Keratinocyte (primary cell): ENCODE measurements at regions not wholly inside any gene's neighbourhood (a gene's known extent, or its start where the extent isn't known, plus 50 kb on each side); places are given as distances from the start of the nearest gene placed in this dataset.

Experiments
- DNase-seq: peaks from one replicate; pipeline ENCODE4 v3.0.0-alpha.2; 2011; ENCODE audit warnings: low read depth, missing footprints, low spot score
- FAIRE-seq: peaks from 2 replicates; lab custom pipeline; 2011; peaks lifted over from hg19 to GRCh38; lab: Jason Lieb, UNC
- H2AFZ ChIP-seq: 2 replicates; pipeline ENCODE4 v1.6.0; 2012; ENCODE audit warnings: low read length, control low read depth, inconsistent platforms; ENCODE audit not compliant: control insufficient read depth
- H3K27ac ChIP-seq: 2 replicates; pipeline ENCODE4 v1.5.1; 2011; ENCODE audit warnings: low read length; ENCODE audit not compliant: control insufficient read depth, insufficient read depth
- H3K27me3 ChIP-seq: 3 replicates; pipeline ENCODE4 v1.6.0; 2011; ENCODE audit warnings: low read length; ENCODE audit not compliant: control insufficient read depth, insufficient read depth; ENCODE audit errors: extremely low read depth
- H3K36me3 ChIP-seq, 2 experiments: 2 replicates in 1 of 2; 3 replicates in 1 of 2; pipeline ENCODE4 v1.5.1; 2011; ENCODE audit warnings: low read length in 2 of 2, mild to moderate bottlenecking in 1 of 2; ENCODE audit not compliant: control insufficient read depth in 2 of 2, insufficient read depth in 2 of 2; ENCODE audit errors: extremely low read depth in 1 of 2
- H3K4me1 ChIP-seq: 3 replicates; pipeline ENCODE4 v1.5.1; 2011; ENCODE audit warnings: low read length; ENCODE audit not compliant: control insufficient read depth, insufficient read depth; ENCODE audit errors: extremely low read depth
- H3K4me2 ChIP-seq: 3 replicates; pipeline ENCODE4 v1.6.0; 2011; ENCODE audit warnings: low read depth, low read length; ENCODE audit not compliant: control insufficient read depth, insufficient read depth; ENCODE audit errors: extremely low read depth
- H3K4me3 ChIP-seq, 3 experiments: fragments of 200-600 bp in 1 of 3; sonication (generic) in 1 of 3; 2 replicates in 2 of 3; 3 replicates in 1 of 3; pipeline ENCODE4 v1.5.1; 2011 to 2016; ENCODE audit warnings: low read length in 3 of 3, mild to moderate bottlenecking in 3 of 3, control low read depth in 2 of 3, inconsistent platforms in 1 of 3, low read depth in 1 of 3, mixed read lengths in 1 of 3, mixed run types in 1 of 3, moderate library complexity in 1 of 3; ENCODE audit not compliant: control insufficient read depth in 2 of 3, insufficient read depth in 2 of 3; ENCODE audit errors: extremely low read depth in 1 of 3
- H3K79me2 ChIP-seq: 2 replicates; pipeline ENCODE4 v1.6.0; 2012; ENCODE audit warnings: low read length; ENCODE audit not compliant: control insufficient read depth, insufficient read depth
- H3K9ac ChIP-seq: 3 replicates; pipeline ENCODE4 v1.6.0; 2011; ENCODE audit warnings: low read length; ENCODE audit not compliant: control insufficient read depth, insufficient read depth; ENCODE audit errors: extremely low read depth
- H3K9me1 ChIP-seq: 3 replicates; pipeline ENCODE4 v1.6.0; 2011; ENCODE audit warnings: low read length; ENCODE audit not compliant: control insufficient read depth, insufficient read depth; ENCODE audit errors: extremely low read depth
- H3K9me3 ChIP-seq: 2 replicates; pipeline ENCODE4 v1.5.1; 2012; ENCODE audit warnings: low read depth, low read length; ENCODE audit not compliant: control insufficient read depth
- H4K20me1 ChIP-seq: 3 replicates; pipeline ENCODE4 v1.6.0; 2011; ENCODE audit warnings: low read length; ENCODE audit not compliant: control insufficient read depth, insufficient read depth; ENCODE audit errors: extremely low read depth
- EZH2 ChIP-seq: IDR thresholded peaks from one replicate; pipeline ENCODE4 v1.6.1; 2012; ENCODE audit warnings: inconsistent platforms, mild to moderate bottlenecking, low read length, moderate library complexity
- dilution Hi-C: fragments of 300-500 bp; cut with MboI; formaldehyde crosslinking; loops from one replicate; pipeline ENCODE4 v1.7.0; 2020; ENCODE audit warnings: low sequenced_read_pairs; ENCODE audit not compliant: extremely low pct_ligation_motif_present
- TF ChIP-seq, protein P1 (sequence below), 3 experiments: IDR thresholded peaks in 1 of 3; conservative IDR thresholded peaks in 1 of 3; optimal IDR thresholded peaks in 1 of 3; 2 replicates in 2 of 3; 3 replicates in 1 of 3; pipeline versions ENCODE3 to v1.5.1; 2011; ENCODE audit warnings: low read length in 3 of 3, mild to moderate bottlenecking in 3 of 3, moderate library complexity in 2 of 3, control low read depth in 1 of 3, inconsistent platforms in 1 of 3; ENCODE audit not compliant: insufficient read depth in 2 of 3; ENCODE audit errors: extremely low read depth in 1 of 3

DNA sequence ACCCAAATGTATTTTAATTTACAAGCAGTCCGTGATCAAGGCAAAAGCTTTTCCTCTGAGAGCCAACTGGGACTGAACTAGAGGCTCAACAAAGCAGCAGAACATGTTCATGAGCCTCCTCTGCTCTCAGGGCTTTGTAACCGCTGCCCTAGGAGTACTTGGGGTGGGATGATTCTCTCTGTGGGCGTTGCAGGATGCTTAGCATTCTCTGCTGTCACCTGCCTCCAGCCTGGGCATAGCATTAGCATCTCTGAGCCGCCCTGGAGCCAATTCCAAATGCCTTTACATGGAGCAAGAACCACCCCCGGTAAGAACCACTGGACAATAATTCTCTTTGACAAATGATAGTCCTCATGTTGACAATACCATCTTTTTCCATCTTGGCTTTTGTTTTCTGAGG, 237.6 kb upstream of the CDH4 start:
- TF ChIP-seq, protein P1, sequence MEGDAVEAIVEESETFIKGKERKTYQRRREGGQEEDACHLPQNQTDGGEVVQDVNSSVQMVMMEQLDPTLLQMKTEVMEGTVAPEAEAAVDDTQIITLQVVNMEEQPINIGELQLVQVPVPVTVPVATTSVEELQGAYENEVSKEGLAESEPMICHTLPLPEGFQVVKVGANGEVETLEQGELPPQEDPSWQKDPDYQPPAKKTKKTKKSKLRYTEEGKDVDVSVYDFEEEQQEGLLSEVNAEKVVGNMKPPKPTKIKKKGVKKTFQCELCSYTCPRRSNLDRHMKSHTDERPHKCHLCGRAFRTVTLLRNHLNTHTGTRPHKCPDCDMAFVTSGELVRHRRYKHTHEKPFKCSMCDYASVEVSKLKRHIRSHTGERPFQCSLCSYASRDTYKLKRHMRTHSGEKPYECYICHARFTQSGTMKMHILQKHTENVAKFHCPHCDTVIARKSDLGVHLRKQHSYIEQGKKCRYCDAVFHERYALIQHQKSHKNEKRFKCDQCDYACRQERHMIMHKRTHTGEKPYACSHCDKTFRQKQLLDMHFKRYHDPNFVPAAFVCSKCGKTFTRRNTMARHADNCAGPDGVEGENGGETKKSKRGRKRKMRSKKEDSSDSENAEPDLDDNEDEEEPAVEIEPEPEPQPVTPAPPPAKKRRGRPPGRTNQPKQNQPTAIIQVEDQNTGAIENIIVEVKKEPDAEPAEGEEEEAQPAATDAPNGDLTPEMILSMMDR (optimal IDR thresholded peaks at IDR 0.05 in 1 of 3, IDR thresholded peaks at IDR 0.05 in 1 of 3, conservative IDR thresholded peaks at IDR 0.05 in 1 of 3; ENCODE audit: extremely low read depth in 1 of 3, insufficient read depth in 2 of 3, low read length in 3 of 3), result no peak
- TF ChIP-seq EZH2, result no peak
- dilution Hi-C loops, result no loop called here
- Histone ChIP-seq H3K9ac (no peak overlapping the region), H3K4me3 (no peak overlapping the region), H3K4me2 (no peak overlapping the region), H3K4me1 (no peaks in the 10 kb centered on the region), H3K79me2 (no peaks in the 10 kb centered on the region), H3K36me3 (no peaks in the 10 kb centered on the region), H4K20me1 (no peaks in the 10 kb centered on the region), H3K9me1 (no peaks in the 10 kb centered on the region), H3K27me3 (peaks cover 11% of the 10 kb centered on the region), H2AFZ (no peak overlapping the region), H3K9me3 (peaks cover 4% of the 10 kb centered on the region), H3K27ac (no peak overlapping the region)
- no peak for DNase-seq
- FAIRE-seq, result no peak

DNA sequence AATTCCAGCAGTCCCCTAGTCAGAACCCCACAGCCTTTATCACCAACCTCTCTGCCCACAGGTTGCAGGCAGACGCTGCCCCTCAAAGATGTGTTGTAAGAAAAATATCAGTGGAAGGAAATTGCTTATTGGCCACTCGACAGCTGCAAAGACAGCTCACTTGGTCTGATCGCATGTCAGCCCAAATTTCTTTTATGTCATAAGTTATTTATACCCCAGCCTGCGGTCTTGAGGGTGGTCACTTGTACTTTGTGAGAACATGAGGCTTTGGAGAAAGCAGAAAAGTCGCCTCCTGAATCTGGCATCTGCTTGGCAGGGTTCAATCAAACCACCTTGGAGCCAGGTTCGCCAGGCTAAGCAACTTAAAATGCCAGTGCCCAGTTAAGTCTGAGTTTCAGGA, 236.5 kb upstream of the CDH4 start:
- no peak overlapping the region for H2AFZ ChIP-seq
- H3K27me3 ChIP-seq, result peaks cover 11% of the 10 kb centered on the region
- TF ChIP-seq EZH2, result no peak
- TF ChIP-seq, protein P1 (optimal IDR thresholded peaks at IDR 0.05 in 1 of 3, IDR thresholded peaks at IDR 0.05 in 1 of 3, conservative IDR thresholded peaks at IDR 0.05 in 1 of 3; ENCODE audit: extremely low read depth in 1 of 3, insufficient read depth in 2 of 3, low read length in 3 of 3), result no peak
- dilution Hi-C loops, result no loop called here
- H4K20me1 ChIP-seq, result no peaks in the 10 kb centered on the region
- no peaks in the 10 kb centered on the region for H3K9me1 ChIP-seq
- H3K36me3 ChIP-seq, result no peaks in the 10 kb centered on the region
- H3K4me3 ChIP-seq, result no peak overlapping the region
- H3K9ac ChIP-seq, result no peak overlapping the region
- DNase-seq, result no peak
- H3K27ac ChIP-seq, result no peak overlapping the region
- no peak for FAIRE-seq
- no peaks in the 10 kb centered on the region for H3K79me2 ChIP-seq
- no peaks in the 10 kb centered on the region for H3K4me1 ChIP-seq
- H3K4me2 ChIP-seq, result no peak overlapping the region
- H3K9me3 ChIP-seq, result peaks cover 4% of the 10 kb centered on the region
